Thyroid gland (tissue), 4 donors: ENCODE measurements at regions not wholly inside any gene's neighbourhood (a gene's known extent, or its start where the extent isn't known, plus 50 kb on each side); places are given as distances from the start of the nearest gene placed in this dataset.

ENCODE experiments used
- DNase-seq, 2 donors: peaks; one replicate each; pipeline ENCODE4 v3.0.0-alpha.2; 2019
- H3K27ac ChIP-seq, 3 donors: fragments of 200-600 bp; sonication (generic); 1 replicate in 2 of 3; 2 replicates in 1 of 3; pipeline ENCODE4 v1.5.1; 2016 to 2019; ENCODE audit warnings: mild to moderate bottlenecking in 1 of 3, moderate library complexity in 1 of 3
- H3K27me3 ChIP-seq: fragments of 200-600 bp; sonication (generic); one replicate; pipeline ENCODE4 v1.5.1; 2019
- H3K36me3 ChIP-seq, 2 donors: fragments of 200-600 bp; sonication (generic); one replicate each; pipeline ENCODE4 v1.5.1; 2016 to 2019
- H3K4me1 ChIP-seq, 2 donors: fragments of 200-600 bp; sonication (generic); one replicate each; pipeline ENCODE4 v1.5.1; 2017 to 2019
- H3K4me3 ChIP-seq, 3 donors: fragments of 200-600 bp; sonication (generic); replicated peaks in 1 of 3; 1 replicate in 2 of 3; 2 replicates in 1 of 3; pipeline ENCODE4 v1.5.1; 2016; ENCODE audit warnings: mild to moderate bottlenecking in 1 of 3
- H3K9me3 ChIP-seq: fragments of 200-600 bp; sonication (generic); one replicate; pipeline ENCODE4 v1.5.1; 2017
- POLR2A ChIP-seq, 2 donors: fragments of 450-650 bp; IDR thresholded peaks; one replicate each; pipeline ENCODE4 v1.6.1; 2017; ENCODE audit warnings: antibody characterized with exemption in 2 of 2, mild to moderate bottlenecking in 2 of 2, moderate library complexity in 1 of 2
- WGBS, 2 donors: methylation state at CpG; one replicate each; pipeline ENCODE4 v1.1.5; 2017; 5-methylcytosine and 5-hydroxymethylcytosine counted together
- intact Hi-C: fragments of 100-400 bp; cut with DNase I; formaldehyde crosslinking; loops from one replicate; pipeline ENCODE4 v1.15.1; 2023
- TF ChIP-seq, protein P1 (sequence below), 6 experiments: fragments of 200-600 bp in 3 of 6; fragments of 450-650 bp in 3 of 6; sonication (generic) in 3 of 6; IDR thresholded peaks; one replicate each; pipeline ENCODE4 v1.5.1; 2016 to 2019; ENCODE audit warnings: antibody characterized with exemption in 6 of 6, mild to moderate bottlenecking in 2 of 6, inconsistent platforms in 1 of 6, moderate library complexity in 1 of 6

GRCh38 chr3:31147550-31147949, 253.1 kb upstream of the GADL1 start:
- H3K27me3 ChIP-seq: no peaks in the 10 kb centered on the region
- H3K27ac ChIP-seq: no peak overlapping the region
- DNase-seq: no peak
- intact Hi-C loops: no loop called here
- H3K36me3 ChIP-seq: no peaks in the 10 kb centered on the region
- no peak for TF ChIP-seq POLR2A (IDR thresholded peaks at IDR 0.05)
- TF ChIP-seq, protein P1, sequence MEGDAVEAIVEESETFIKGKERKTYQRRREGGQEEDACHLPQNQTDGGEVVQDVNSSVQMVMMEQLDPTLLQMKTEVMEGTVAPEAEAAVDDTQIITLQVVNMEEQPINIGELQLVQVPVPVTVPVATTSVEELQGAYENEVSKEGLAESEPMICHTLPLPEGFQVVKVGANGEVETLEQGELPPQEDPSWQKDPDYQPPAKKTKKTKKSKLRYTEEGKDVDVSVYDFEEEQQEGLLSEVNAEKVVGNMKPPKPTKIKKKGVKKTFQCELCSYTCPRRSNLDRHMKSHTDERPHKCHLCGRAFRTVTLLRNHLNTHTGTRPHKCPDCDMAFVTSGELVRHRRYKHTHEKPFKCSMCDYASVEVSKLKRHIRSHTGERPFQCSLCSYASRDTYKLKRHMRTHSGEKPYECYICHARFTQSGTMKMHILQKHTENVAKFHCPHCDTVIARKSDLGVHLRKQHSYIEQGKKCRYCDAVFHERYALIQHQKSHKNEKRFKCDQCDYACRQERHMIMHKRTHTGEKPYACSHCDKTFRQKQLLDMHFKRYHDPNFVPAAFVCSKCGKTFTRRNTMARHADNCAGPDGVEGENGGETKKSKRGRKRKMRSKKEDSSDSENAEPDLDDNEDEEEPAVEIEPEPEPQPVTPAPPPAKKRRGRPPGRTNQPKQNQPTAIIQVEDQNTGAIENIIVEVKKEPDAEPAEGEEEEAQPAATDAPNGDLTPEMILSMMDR (IDR thresholded peaks at IDR 0.05): no peak
- H3K9me3 ChIP-seq: no peaks in the 10 kb centered on the region
- WGBS, 2 donors: 92 to 93% methylated on average over 2 of the region's 2 CpGs
- H3K4me1 ChIP-seq: no peaks in the 10 kb centered on the region
- H3K4me3 ChIP-seq: no peak overlapping the region

DNA sequence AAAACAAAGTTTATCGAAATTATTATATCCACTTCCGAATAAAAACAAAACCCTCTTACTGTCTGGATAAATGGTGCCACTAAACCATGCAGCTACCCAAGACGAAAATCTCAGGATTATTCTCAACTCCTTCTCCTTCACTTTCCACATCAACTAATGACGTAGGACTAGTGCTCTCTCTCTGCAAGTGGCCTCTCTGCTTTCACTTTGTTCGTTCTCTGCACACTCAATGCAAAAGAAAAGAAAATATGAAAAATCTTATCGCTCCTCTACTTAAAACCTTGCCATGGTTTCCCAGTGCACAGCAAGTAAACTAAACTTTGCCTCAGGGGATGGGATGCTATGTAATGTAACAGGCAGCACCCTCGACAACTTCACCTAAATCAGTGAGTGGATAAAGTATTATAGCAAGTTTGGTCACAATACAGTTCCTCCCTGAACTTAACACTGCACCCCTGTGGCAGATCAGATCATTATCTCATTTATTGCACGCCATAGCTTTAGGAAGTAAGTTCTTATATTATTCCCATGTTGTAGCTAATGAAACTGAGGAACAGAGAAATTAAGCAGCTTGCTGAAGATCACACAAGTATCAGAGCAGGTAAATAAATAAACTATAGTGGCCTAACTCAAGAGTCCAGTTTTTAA, 262.7 kb upstream of the GADL1 start:
- intact Hi-C loops: no loop called here
- H3K4me3 ChIP-seq: no peak overlapping the region

GRCh38 chr3:31157893-31158620, 263.6 kb upstream of the GADL1 start:
- no peak overlapping the region for H3K27ac ChIP-seq
- no peak overlapping the region for H3K4me3 ChIP-seq
- H3K9me3 ChIP-seq: no peaks in the 10 kb centered on the region
- WGBS, 2 donors: 95 to 98% methylated on average over 3 of the region's 3 CpGs
- H3K36me3 ChIP-seq: no peaks in the 10 kb centered on the region
- intact Hi-C loops: no loop called here
- H3K27me3 ChIP-seq: no peaks in the 10 kb centered on the region
- TF ChIP-seq POLR2A (IDR thresholded peaks at IDR 0.05): no peak
- TF ChIP-seq, protein P1 (IDR thresholded peaks at IDR 0.05): no peak
- no peaks in the 10 kb centered on the region for H3K4me1 ChIP-seq
- DNase-seq: no peak

More for the DNA sequence above, 262.7 kb upstream of the GADL1 start:
- no peaks in the 10 kb centered on the region for H3K27me3 ChIP-seq
- 55 to 80% methylated on average over 8 of the region's 8 CpGs for WGBS, 2 donors
- no peaks in the 10 kb centered on the region for H3K4me1 ChIP-seq
- no peak for TF ChIP-seq POLR2A (IDR thresholded peaks at IDR 0.05)
- TF ChIP-seq, protein P1 (IDR thresholded peaks at IDR 0.05): peak in 1 of 6 experiments; percentile 7
- no peaks in the 10 kb centered on the region for H3K36me3 ChIP-seq
- H3K9me3 ChIP-seq: no peaks in the 10 kb centered on the region
- H3K27ac ChIP-seq: no peak overlapping the region
- no peak for DNase-seq

DNA sequence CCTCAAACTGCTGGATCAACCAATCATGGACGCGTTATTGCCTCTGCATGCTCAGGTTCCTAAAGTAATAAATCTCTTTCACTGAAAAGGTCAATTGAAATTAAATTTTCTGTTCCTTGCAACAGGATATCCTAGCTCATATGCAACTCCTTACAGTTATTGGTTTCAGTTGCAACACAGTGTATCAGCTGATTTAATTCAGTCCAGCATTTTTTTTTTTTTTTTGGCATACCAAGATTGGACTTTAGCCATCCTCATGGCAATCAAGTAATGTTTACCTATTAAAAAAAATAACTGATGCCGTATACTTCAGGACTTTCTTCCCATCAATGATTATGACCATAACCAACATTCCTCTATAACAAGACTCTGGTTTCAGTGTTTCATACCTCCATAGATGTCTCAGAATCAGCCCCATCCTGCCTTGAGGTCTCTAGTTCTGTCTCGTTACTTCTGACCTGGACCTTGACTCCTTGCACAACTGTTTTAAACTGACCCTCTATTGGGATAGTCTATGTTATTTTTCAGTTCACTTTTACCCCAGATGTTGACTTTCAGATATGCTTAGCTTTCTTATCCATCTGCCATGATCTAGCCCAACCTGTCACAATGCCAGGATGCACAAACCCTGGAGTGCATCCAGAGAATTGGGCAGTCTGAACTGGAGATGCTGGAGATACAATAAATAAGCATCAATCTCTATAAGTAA, 265.0 kb upstream of the GADL1 start:
- no peak overlapping the region for H3K4me3 ChIP-seq
- peaks cover 4% of the 10 kb centered on the region in 2 donors for H3K4me1 ChIP-seq
- H3K36me3 ChIP-seq: no peaks in the 10 kb centered on the region
- TF ChIP-seq POLR2A (IDR thresholded peaks at IDR 0.05): no peak
- TF ChIP-seq, protein P1 (IDR thresholded peaks at IDR 0.05): no peak
- DNase-seq: no peak
- H3K27ac ChIP-seq: no peak overlapping the region
- H3K27me3 ChIP-seq: no peaks in the 10 kb centered on the region
- WGBS, 2 donors: 92 to 94% methylated on average over 4 of the region's 4 CpGs
- intact Hi-C loops: no loop called here
- no peaks in the 10 kb centered on the region for H3K9me3 ChIP-seq

- Histone ChIP-seq H3K27ac (no peak overlapping the region), H3K4me1 (peaks cover 17 to 23% of the 10 kb centered on the region in 2 donors), H3K4me3 (no peak overlapping the region), H3K36me3 (no peaks in the 10 kb centered on the region), H3K9me3 (no peaks in the 10 kb centered on the region), H3K27me3 (no peaks in the 10 kb centered on the region)
- no peak for TF ChIP-seq POLR2A (IDR thresholded peaks at IDR 0.05)
- TF ChIP-seq, protein P1 (IDR thresholded peaks at IDR 0.05): no peak
- peak; percentile 23 to 28 for DNase-seq
- intact Hi-C loops: no loop called here
Observed at GRCh38 chr3:31161889-31162288, 267.4 kb upstream of the GADL1 start.
